K562 (cell line): ENCODE measurements at regions not wholly inside any gene's neighbourhood (a gene's known extent, or its start where the extent isn't known, plus 50 kb on each side); places are given as distances from the start of the nearest gene placed in this dataset.

ENCODE experiments used
- ATAC-seq: fragments of 200-7000 bp; cut with Tn5 transposase; 3 replicates; pipeline ENCODE4 v1.9.1; 2020; ENCODE audit warnings: moderate library complexity
- BruUV-seq: library from RNA; stranded (reverse); fragments of 400-500 nt; replicated peaks from 2 replicates; lab custom pipeline; 2021; lab: Mats Ljungman, UMichigan
- CTCF ChIA-PET: fragments of 300-600 bp; formaldehyde crosslinking; extraction: SDS; loops from one replicate; lab custom pipeline; 2021; ENCODE audit warnings: low intra/inter-chr PET ratio; lab: Yijun Ruan, JAX
- POLR2A ChIA-PET: fragments of 300-600, 350-650 bp; sonication (Branson Sonifier 250); formaldehyde crosslinking; extraction: SDS; loops from one replicate; lab custom pipeline; 2021; ENCODE audit warnings: antibody characterized with exemption, inconsistent platforms; lab: Yijun Ruan, JAX
- DNase-seq, 4 experiments: peaks; one replicate each; pipeline versions ENCODE4 v3.0.0 to v3.0.0-alpha.2; 2011 to 2018; ENCODE audit warnings: low spot score in 3 of 4, mixed read lengths in 3 of 4; ENCODE audit errors: extremely low read depth in 1 of 4
- FAIRE-seq: peaks from 2 replicates; lab custom pipeline; 2011; peaks lifted over from hg19 to GRCh38; lab: Jason Lieb, UNC
- H2AFZ ChIP-seq: 2 replicates; pipeline ENCODE4 v1.6.0; 2011; ENCODE audit warnings: low read depth, low read length, control low read depth, inconsistent platforms
- H3K27ac ChIP-seq: fragments of 200-600 bp; 3 replicates; pipeline ENCODE4 v1.8.0; 2011; ENCODE audit warnings: low read depth, mild to moderate bottlenecking, control low read depth, inconsistent platforms, low read length, moderate library complexity, mixed read lengths; ENCODE audit errors: extremely low read depth
- H3K27me3 ChIP-seq, 2 experiments: fragments of 300-600 bp in 1 of 2; 2 replicates in 1 of 2; 3 replicates in 1 of 2; pipeline versions ENCODE4 v1.6.0 to v1.8.0; 2011; ENCODE audit warnings: inconsistent platforms in 2 of 2, low read length in 2 of 2, mild to moderate bottlenecking in 1 of 2, mixed read lengths in 1 of 2, moderate library complexity in 1 of 2; ENCODE audit not compliant: control insufficient read depth in 2 of 2, insufficient read depth in 2 of 2
- H3K36me3 ChIP-seq: fragments of 300-600 bp; 3 replicates; pipeline ENCODE4 v1.8.0; 2011; ENCODE audit warnings: mild to moderate bottlenecking, low read length, inconsistent platforms; ENCODE audit not compliant: control insufficient read depth, insufficient read depth
- H3K4me1 ChIP-seq, 2 experiments: fragments of 200-600 bp in 1 of 2; replicated peaks in 1 of 2; 2 replicates in 1 of 2; 3 replicates in 1 of 2; pipeline versions ENCODE4 v1.5.1 to v1.8.0; 2011; ENCODE audit warnings: inconsistent platforms in 2 of 2, low read length in 2 of 2, mild to moderate bottlenecking in 1 of 2, mixed read lengths in 1 of 2, moderate library complexity in 1 of 2; ENCODE audit not compliant: control insufficient read depth in 2 of 2, insufficient read depth in 2 of 2
- H3K4me2 ChIP-seq: 2 replicates; pipeline ENCODE4 v1.6.1; 2011; ENCODE audit warnings: low read length, control low read depth, inconsistent platforms, mixed read lengths; ENCODE audit not compliant: insufficient read depth
- H3K4me3 ChIP-seq: fragments of 200-600 bp; sonication (generic), shearing (Covaris generic); 2 replicates; pipeline ENCODE4 v1.5.1; 2016; ENCODE audit warnings: control low read depth, inconsistent platforms
- H3K79me2 ChIP-seq: fragments of 200-600 bp; 3 replicates; pipeline ENCODE4 v1.8.0; 2011; ENCODE audit warnings: low read length, inconsistent platforms; ENCODE audit not compliant: control insufficient read depth, insufficient read depth
- H3K9ac ChIP-seq, 2 experiments: 2 replicates each; pipeline versions ENCODE4 v1.6.0 to v1.6.1; 2011; ENCODE audit warnings: low read depth in 2 of 2, low read length in 2 of 2, control low read depth in 1 of 2, inconsistent platforms in 1 of 2, mild to moderate bottlenecking in 1 of 2, mixed read lengths in 1 of 2; ENCODE audit not compliant: insufficient read depth in 1 of 2
- H3K9me1 ChIP-seq: one replicate; pipeline ENCODE4 v1.6.0; 2011; ENCODE audit warnings: inconsistent platforms, mild to moderate bottlenecking, low read length, moderate library complexity; ENCODE audit not compliant: control insufficient read depth, insufficient read depth
- H3K9me3 ChIP-seq: replicated peaks from 2 replicates; pipeline ENCODE4 v1.5.1; 2011; ENCODE audit warnings: low read depth, low read length, inconsistent platforms; ENCODE audit not compliant: control insufficient read depth, insufficient read depth
- H4K20me1 ChIP-seq: replicated peaks from 2 replicates; pipeline ENCODE4 v1.6.1; 2011; ENCODE audit warnings: low read length, inconsistent platforms, mixed read lengths; ENCODE audit not compliant: control insufficient read depth, insufficient read depth
- MCM2 ChIP-seq: fragments of 450-650 bp; IDR thresholded peaks from 2 replicates; pipeline ENCODE4 v1.6.1; 2017; ENCODE audit warnings: low read depth, mild to moderate bottlenecking
- TEAD2 ChIP-seq: fragments of 450-650 bp; IDR thresholded peaks from 2 replicates; pipeline ENCODE4 v1.6.1; 2016; ENCODE audit warnings: missing genetic modification characterization, control low read depth, missing compliant biosample characterization
- TRIM24 ChIP-seq, 2 experiments: fragments of 450-650 bp; IDR thresholded peaks; 2 replicates each; pipeline ENCODE4 v1.6.1; 2016
- ZNF561 ChIP-seq: fragments of 450-650 bp; formaldehyde crosslinking; conservative IDR thresholded peaks from 2 replicates; pipeline ENCODE4 v1.4.0; 2020; ENCODE audit warnings: mild to moderate bottlenecking, moderate library complexity
- WGBS: fragments of 100-300 bp; shearing (Covaris generic); methylation state at CpG from one replicate; pipeline ENCODE4 v1.1.6; 2016; ENCODE audit warnings: low coverage, mixed read lengths; ENCODE audit not compliant: insufficient coverage; ENCODE audit errors: missing lambda C conversion rate; 5-methylcytosine and 5-hydroxymethylcytosine counted together
- in situ Hi-C: fragments of 300-500 bp; cut with MboI; formaldehyde crosslinking; loops from 4 replicates; pipeline ENCODE4 v1.15.0; 2018; ENCODE audit warnings: inconsistent platforms, mixed read lengths
- intact Hi-C: fragments of 100-400 bp; cut with micrococcal nuclease; formaldehyde crosslinking; loops from 2 replicates; pipeline ENCODE4 v1.14.2; 2022
- TF ChIP-seq, protein P1 (sequence below): fragments of 250-450 bp; sonication (Bioruptor Pico); IDR thresholded peaks from 2 replicates; pipeline ENCODE4 v1.5.1; 2021; ENCODE audit warnings: mild to moderate bottlenecking
- TF ChIP-seq, protein P2 (sequence below): fragments of 450-650 bp; IDR thresholded peaks from 2 replicates; pipeline ENCODE4 v1.6.1; 2014; ENCODE audit warnings: low read depth, mild to moderate bottlenecking, moderate library complexity, borderline replicate concordance

GRCh38 chr10:91023700-91024398, 103.0 kb upstream of the ANKRD1 start:
- Histone ChIP-seq H2AFZ (no peak overlapping the region), H3K4me3 (no peak overlapping the region), H3K79me2 (no peaks in the 10 kb centered on the region), H3K9ac (no peak overlapping the region), H3K4me2 (no peak overlapping the region), H3K36me3 (no peaks in the 10 kb centered on the region), H4K20me1 (no peaks in the 10 kb centered on the region), H3K4me1 (no peaks in the 10 kb centered on the region), H3K27me3 (no peaks in the 10 kb centered on the region; a peak in 1 of 5 replicates), H3K9me3 (no peaks in the 10 kb centered on the region), H3K9me1 (no peaks in the 10 kb centered on the region), H3K27ac (no peak overlapping the region)
- ChIA-PET POLR2A (no interaction called here), CTCF (interaction anchor here (0.7 kb wide), 1 partner anchor 198 kb away, joined by 3 read pairs; no protein-coding TSS in a partner anchor)
- DNase-seq (no peak), ATAC-seq (no peak), FAIRE-seq (no peak)
- intact Hi-C loops (no loop called here), in situ Hi-C loops (no loop called here)
- BruUV-seq: no TSS peak
- WGBS: 2% methylated on average over 7 of the region's 7 CpGs
- TF ChIP-seq MCM2: no peak
- TF ChIP-seq, protein P1, sequence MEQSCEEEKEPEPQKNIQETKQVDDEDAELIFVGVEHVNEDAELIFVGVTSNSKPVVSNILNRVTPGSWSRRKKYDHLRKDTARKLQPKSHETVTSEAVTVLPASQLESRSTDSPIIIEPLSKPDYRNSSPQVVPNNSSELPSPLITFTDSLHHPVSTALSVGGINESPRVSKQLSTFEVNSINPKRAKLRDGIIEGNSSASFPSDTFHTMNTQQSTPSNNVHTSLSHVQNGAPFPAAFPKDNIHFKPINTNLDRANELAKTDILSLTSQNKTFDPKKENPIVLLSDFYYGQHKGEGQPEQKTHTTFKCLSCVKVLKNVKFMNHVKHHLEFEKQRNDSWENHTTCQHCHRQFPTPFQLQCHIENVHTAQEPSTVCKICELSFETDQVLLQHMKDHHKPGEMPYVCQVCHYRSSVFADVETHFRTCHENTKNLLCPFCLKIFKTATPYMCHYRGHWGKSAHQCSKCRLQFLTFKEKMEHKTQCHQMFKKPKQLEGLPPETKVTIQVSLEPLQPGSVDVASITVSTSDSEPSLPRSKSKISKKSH (CRISPR knock-in tag): no peak
- no peak for TF ChIP-seq ZNF561 (CRISPR knock-in tag)
- TF ChIP-seq, protein P2, sequence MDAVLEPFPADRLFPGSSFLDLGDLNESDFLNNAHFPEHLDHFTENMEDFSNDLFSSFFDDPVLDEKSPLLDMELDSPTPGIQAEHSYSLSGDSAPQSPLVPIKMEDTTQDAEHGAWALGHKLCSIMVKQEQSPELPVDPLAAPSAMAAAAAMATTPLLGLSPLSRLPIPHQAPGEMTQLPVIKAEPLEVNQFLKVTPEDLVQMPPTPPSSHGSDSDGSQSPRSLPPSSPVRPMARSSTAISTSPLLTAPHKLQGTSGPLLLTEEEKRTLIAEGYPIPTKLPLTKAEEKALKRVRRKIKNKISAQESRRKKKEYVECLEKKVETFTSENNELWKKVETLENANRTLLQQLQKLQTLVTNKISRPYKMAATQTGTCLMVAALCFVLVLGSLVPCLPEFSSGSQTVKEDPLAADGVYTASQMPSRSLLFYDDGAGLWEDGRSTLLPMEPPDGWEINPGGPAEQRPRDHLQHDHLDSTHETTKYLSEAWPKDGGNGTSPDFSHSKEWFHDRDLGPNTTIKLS: no peak
- no peak for TF ChIP-seq TEAD2 (tag)
- TF ChIP-seq TRIM24 (IDR thresholded peaks at IDR 0.05): no peak
